ENCODE measurements at regions not wholly inside any gene's neighbourhood (a gene's known extent, or its start where the extent isn't known, plus 50 kb on each side); places are given as distances from the start of the nearest gene placed in this dataset.

DNA sequence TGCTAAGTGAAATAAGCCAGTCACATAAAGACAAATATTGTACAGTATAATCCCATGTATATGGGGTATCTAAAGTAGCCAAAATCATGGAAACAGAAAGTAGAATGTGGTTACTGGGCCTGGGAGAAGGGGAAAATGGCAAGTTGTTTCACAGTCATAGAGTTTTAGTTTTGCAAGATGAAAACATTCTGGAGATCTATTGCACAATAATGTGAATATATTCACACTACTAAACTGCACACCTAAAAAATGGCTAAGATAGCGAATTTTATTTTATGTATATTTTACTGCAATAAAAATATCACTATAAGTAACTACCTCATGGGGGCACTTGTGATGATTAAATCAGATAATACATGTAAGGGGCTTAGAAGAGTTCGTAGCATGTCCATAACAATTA lies 72.0 kb upstream of the ARHGAP32 start:
- TF ChIP-seq CTCF (IDR thresholded peaks at IDR 0.05) (no peak), POLR2A (IDR thresholded peaks at IDR 0.05) (no peak), POLR2AphosphoS5 (IDR thresholded peaks at IDR 0.05) (no peak)

All from prostate gland (tissue), 2 donors.